ENCODE measurements at regions not wholly inside any gene's neighbourhood (a gene's known extent, or its start where the extent isn't known, plus 50 kb on each side); places are given as distances from the start of the nearest gene placed in this dataset.
"Not testable (repeated sequence)": the region's sequence is repeated elsewhere in the genome, so short reads cannot be mapped to it uniquely, and the experiment has no call there.

GRCh38 chr4:128648021-128648420 is 161.5 kb upstream of the JADE1 start:
- Histone ChIP-seq H3K27ac (ENCODE audit: low read length) (no peak overlapping the region), H3K4me1 (ENCODE audit: control insufficient read depth, insufficient read depth, low read length) (peaks cover 2% of the 10 kb centered on the region), H3K4me3 (ENCODE audit: low read length) (no peak overlapping the region), H3K27me3 (ENCODE audit: control insufficient read depth, insufficient read depth) (no peaks in the 10 kb centered on the region), H3K9me3 (ENCODE audit: control insufficient read depth, low read length) (no peaks in the 10 kb centered on the region)
- DNase-seq = no peak
- WGBS = 100% methylated on average over 1 of the region's 1 CpG
- no peak for ATAC-seq
- intact Hi-C loops (cut with DNase I) = no loop called here

GRCh38 chr4:128646893-128647292 is 162.6 kb upstream of the JADE1 start:
- intact Hi-C loops (cut with DNase I); H3K4me1 ChIP-seq (ENCODE audit: control insufficient read depth, insufficient read depth, low read length); H3K4me3 ChIP-seq (ENCODE audit: low read length); DNase-seq; ATAC-seq; H3K27me3 ChIP-seq (ENCODE audit: control insufficient read depth, insufficient read depth); H3K27ac ChIP-seq (ENCODE audit: low read length); H3K9me3 ChIP-seq (ENCODE audit: control insufficient read depth, low read length): not testable (repeated sequence)
- WGBS = 81% methylated on average over 1 of the region's 1 CpG

GRCh38 chr4:128644693-128645654 is 164.5 kb upstream of the JADE1 start:
- H3K27ac ChIP-seq (ENCODE audit: low read length); DNase-seq; intact Hi-C loops (cut with DNase I); ATAC-seq; H3K4me1 ChIP-seq (ENCODE audit: control insufficient read depth, insufficient read depth, low read length); H3K4me3 ChIP-seq (ENCODE audit: low read length); H3K9me3 ChIP-seq (ENCODE audit: control insufficient read depth, low read length); H3K27me3 ChIP-seq (ENCODE audit: control insufficient read depth, insufficient read depth): not testable (repeated sequence)
- WGBS = 82% methylated on average over 18 of the region's 18 CpGs

DNA sequence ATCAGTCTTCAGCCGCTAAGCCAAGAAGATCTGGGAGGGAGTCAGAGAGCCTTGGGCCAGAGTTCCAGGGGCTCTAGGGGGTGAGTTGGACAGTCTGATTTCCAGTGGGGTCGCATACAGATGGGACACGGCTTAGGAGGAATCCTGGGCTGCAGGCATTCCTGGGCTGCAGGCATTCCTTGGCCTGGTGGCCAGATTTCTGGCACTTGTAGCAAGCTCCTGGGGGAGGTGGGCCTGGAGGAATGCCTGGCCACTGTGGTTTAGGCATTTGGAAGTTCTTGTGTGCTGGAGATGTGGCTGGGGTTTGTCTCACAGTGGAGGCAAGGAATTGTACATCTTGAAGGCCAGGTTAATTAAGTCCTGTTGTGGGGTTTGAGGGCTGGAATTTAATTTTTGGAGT is 165.4 kb upstream of the JADE1 start:
- H3K4me1 ChIP-seq (ENCODE audit: control insufficient read depth, insufficient read depth, low read length); intact Hi-C loops (cut with DNase I); H3K27me3 ChIP-seq (ENCODE audit: control insufficient read depth, insufficient read depth); H3K9me3 ChIP-seq (ENCODE audit: control insufficient read depth, low read length); H3K4me3 ChIP-seq (ENCODE audit: low read length); ATAC-seq; H3K27ac ChIP-seq (ENCODE audit: low read length): not testable (repeated sequence)
- WGBS = 95% methylated on average over 3 of the region's 3 CpGs
- DNase-seq = peak in 1 of 3 donors; percentile 54

DNA sequence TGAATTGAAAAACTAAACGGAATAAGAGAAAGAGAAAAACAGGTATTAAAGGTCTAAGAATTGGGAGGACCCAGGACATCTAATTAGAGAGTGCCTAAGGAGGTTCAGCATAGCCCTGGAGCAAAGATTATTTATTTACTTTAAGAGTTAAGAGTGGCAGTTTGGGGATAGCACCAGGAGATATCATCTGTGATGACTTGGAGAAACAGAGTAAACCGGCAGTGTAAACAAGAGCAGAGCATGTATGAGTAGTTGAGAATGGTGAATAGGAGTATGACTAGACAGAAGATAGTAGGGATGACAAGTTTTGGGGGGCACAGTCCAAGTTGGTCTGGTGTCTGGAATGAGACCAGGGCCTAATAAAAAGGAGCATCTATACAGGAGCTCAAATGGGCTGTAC is 167.9 kb upstream of the JADE1 start:
- WGBS = 92% methylated on average over 2 of the region's 2 CpGs
- H3K27ac ChIP-seq (ENCODE audit: low read length); ATAC-seq; H3K4me1 ChIP-seq (ENCODE audit: control insufficient read depth, insufficient read depth, low read length); DNase-seq; H3K4me3 ChIP-seq (ENCODE audit: low read length); H3K27me3 ChIP-seq (ENCODE audit: control insufficient read depth, insufficient read depth); intact Hi-C loops (cut with DNase I); H3K9me3 ChIP-seq (ENCODE audit: control insufficient read depth, low read length): not testable (repeated sequence)

GRCh38 chr4:128639541-128640270 is 169.8 kb upstream of the JADE1 start:
- DNase-seq (peak in 2 of 3 donors; percentile 56 to 78), ATAC-seq (peak in 1 of 2 donors; percentile 28)
- no peak overlapping the region for H3K4me3 ChIP-seq (ENCODE audit: low read length)
- 73% methylated on average over 2 of the region's 2 CpGs for WGBS
- H3K9me3 ChIP-seq (ENCODE audit: control insufficient read depth, low read length) = no peaks in the 10 kb centered on the region
- H3K4me1 ChIP-seq (ENCODE audit: control insufficient read depth, insufficient read depth, low read length) = peaks cover 6% of the 10 kb centered on the region
- intact Hi-C loops (cut with DNase I) = no loop called here
- H3K27me3 ChIP-seq (ENCODE audit: control insufficient read depth, insufficient read depth) = no peaks in the 10 kb centered on the region
- peak overlapping the region; percentile 74 for H3K27ac ChIP-seq (ENCODE audit: low read length)

DNA sequence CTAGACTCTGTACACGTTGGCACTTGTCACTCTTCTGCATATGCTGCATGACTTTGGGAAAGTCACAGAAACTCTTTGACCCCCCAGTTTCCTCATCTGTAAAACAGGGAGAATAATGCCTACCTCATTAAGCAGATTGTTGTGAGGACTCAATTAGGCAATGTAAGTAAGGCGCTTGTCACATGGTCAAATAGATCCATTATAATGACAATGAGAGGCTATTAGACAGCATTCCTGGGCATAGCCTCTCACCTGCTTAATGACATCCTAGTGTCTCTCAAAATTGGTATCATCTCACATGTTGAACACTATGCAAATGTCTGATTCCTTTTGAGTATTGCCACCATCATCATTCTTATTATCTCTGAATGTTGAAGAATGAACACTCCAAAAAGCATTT is 172.6 kb upstream of the JADE1 start:
- Histone ChIP-seq H3K27ac (ENCODE audit: low read length) (no peak overlapping the region), H3K4me3 (ENCODE audit: low read length) (no peak overlapping the region), H3K9me3 (ENCODE audit: control insufficient read depth, low read length) (no peaks in the 10 kb centered on the region), H3K4me1 (ENCODE audit: control insufficient read depth, insufficient read depth, low read length) (peaks cover 5% of the 10 kb centered on the region), H3K27me3 (ENCODE audit: control insufficient read depth, insufficient read depth) (no peaks in the 10 kb centered on the region)
- WGBS = 95% methylated on average over 2 of the region's 2 CpGs
- intact Hi-C loops (cut with DNase I) = no loop called here
- no peak for DNase-seq
- no peak for ATAC-seq

DNA sequence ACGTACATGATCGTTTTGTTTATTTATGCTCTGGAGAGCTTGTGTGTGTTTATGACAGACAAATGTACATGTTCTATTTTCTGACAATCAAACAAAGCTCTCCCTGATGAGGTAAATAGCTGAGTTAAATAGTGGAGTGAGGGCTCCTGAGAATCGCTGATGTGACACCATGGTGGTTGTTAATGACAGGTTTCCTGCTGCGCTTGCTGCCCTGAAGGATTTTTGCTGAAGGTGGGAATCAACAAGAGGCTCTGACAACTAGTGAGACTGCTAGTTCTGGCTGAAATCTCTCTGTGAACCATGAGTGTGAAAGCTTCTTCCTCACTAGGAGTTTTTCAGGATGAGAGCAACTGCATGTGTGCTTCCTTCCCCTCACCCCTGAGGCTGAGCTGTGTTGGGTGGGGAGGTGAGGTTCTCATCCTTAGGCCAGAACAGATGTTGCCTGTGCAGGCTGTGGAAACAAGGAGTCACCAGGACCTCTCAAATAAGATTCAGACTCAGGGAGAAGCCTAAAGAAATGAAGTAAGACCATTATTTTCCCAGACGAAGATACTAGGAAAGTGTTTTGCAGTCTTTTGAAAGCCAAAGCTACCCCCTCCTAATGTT is 173.4 kb upstream of the JADE1 start:
- Histone ChIP-seq H3K4me3 (ENCODE audit: low read length) (no peak overlapping the region), H3K4me1 (ENCODE audit: control insufficient read depth, insufficient read depth, low read length) (peaks cover 5% of the 10 kb centered on the region), H3K27me3 (ENCODE audit: control insufficient read depth, insufficient read depth) (no peaks in the 10 kb centered on the region), H3K27ac (ENCODE audit: low read length) (peak overlapping the region; percentile 53), H3K9me3 (ENCODE audit: control insufficient read depth, low read length) (no peaks in the 10 kb centered on the region)
- ATAC-seq = peak; percentile 13 to 71
- DNase-seq = peak in 1 of 3 donors; percentile 41
- intact Hi-C loops (cut with DNase I) = no loop called here
- 56% methylated on average over 5 of the region's 5 CpGs for WGBS

- Histone ChIP-seq H3K27ac (ENCODE audit: low read length) (peak overlapping the region; percentile 73), H3K9me3 (ENCODE audit: control insufficient read depth, low read length) (no peaks in the 10 kb centered on the region), H3K27me3 (ENCODE audit: control insufficient read depth, insufficient read depth) (no peaks in the 10 kb centered on the region), H3K4me3 (ENCODE audit: low read length) (no peak overlapping the region), H3K4me1 (ENCODE audit: control insufficient read depth, insufficient read depth, low read length) (peaks cover 6% of the 10 kb centered on the region)
- intact Hi-C loops (cut with DNase I) = no loop called here
- DNase-seq (peak; percentile 95 to 96 (median 95)), ATAC-seq (peak; percentile 91)
- WGBS = 31% methylated on average over 19 of the region's 19 CpGs
These were observed 174.2 kb upstream of the JADE1 start for GRCh38 chr4:128635141-128635954.

DNA sequence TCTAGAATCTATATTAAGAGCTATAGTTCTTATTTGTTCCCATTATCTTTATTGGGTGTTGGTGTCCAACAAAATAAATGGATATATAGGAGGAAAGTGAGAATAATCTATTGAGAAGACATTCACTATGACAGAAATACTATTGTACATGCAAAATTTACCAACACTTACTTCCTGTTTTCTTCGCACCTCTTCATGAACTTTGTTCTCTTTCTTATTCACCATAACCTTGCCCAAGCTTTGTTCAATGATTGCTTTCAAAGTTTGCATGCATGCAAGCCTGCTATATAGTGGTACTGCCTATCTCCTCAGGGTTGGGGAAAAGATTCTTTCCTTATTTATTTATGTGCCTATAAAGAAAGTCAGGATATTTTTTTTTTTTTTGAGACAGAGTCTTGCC is 176.4 kb upstream of the JADE1 start:
- no peaks in the 10 kb centered on the region for H3K9me3 ChIP-seq (ENCODE audit: control insufficient read depth, low read length)
- intact Hi-C loops (cut with DNase I) = no loop called here
- 93% methylated on average over 1 of the region's 1 CpG for whole genome bisulfite sequencing
- H3K4me3 ChIP-seq (ENCODE audit: low read length) = no peak overlapping the region
- no peak overlapping the region for H3K27ac ChIP-seq (ENCODE audit: low read length)
- DNase-seq (no peak), ATAC-seq (no peak)
- peaks cover 5% of the 10 kb centered on the region for H3K4me1 ChIP-seq (ENCODE audit: control insufficient read depth, insufficient read depth, low read length)
- H3K27me3 ChIP-seq (ENCODE audit: control insufficient read depth, insufficient read depth) = no peaks in the 10 kb centered on the region

Measured in right cardiac atrium (tissue), 5 donors.